Upper lobe of left lung (tissue), 4 donors: ENCODE measurements at regions not wholly inside any gene's neighbourhood (a gene's known extent, or its start where the extent isn't known, plus 50 kb on each side); places are given as distances from the start of the nearest gene placed in this dataset.

Source experiments
- CTCF ChIP-seq, 6 experiments: fragments of 450-650 bp in 4 of 6; fragments of 200-600 bp in 2 of 6; sonication (generic) in 2 of 6; IDR thresholded peaks; one replicate each; pipeline ENCODE4 v1.5.1; 2016 to 2019; ENCODE audit warnings: antibody characterized with exemption in 6 of 6
- EP300 ChIP-seq, 4 donors: sonication (generic); formaldehyde crosslinking; IDR thresholded peaks; one replicate each; pipeline ENCODE4 v1.5.1; 2017; ENCODE audit warnings: antibody characterized with exemption in 4 of 4, control low read depth in 2 of 4
- POLR2A ChIP-seq, 4 donors: fragments of 450-650 bp; IDR thresholded peaks; one replicate each; pipeline ENCODE4 v1.5.1; 2016 to 2017; ENCODE audit warnings: antibody characterized with exemption in 4 of 4, mild to moderate bottlenecking in 2 of 4
- POLR2AphosphoS5 ChIP-seq, 2 donors: sonication (generic); formaldehyde crosslinking; IDR thresholded peaks; one replicate each; pipeline ENCODE4 v1.5.1; 2017; ENCODE audit warnings: antibody characterized with exemption in 2 of 2

GRCh38 chr5:93995126-93995621, 253.8 kb upstream of the POU5F2 start:
- TF ChIP-seq POLR2A (IDR thresholded peaks at IDR 0.05) (no peak), POLR2AphosphoS5 (IDR thresholded peaks at IDR 0.05) (no peak), CTCF (IDR thresholded peaks at IDR 0.05) (no peak), EP300 (IDR thresholded peaks at IDR 0.05) (no peak)
